ENCODE measurements at regions not wholly inside any gene's neighbourhood (a gene's known extent, or its start where the extent isn't known, plus 50 kb on each side); places are given as distances from the start of the nearest gene placed in this dataset.
"Not testable (repeated sequence)": the region's sequence is repeated elsewhere in the genome, so short reads cannot be mapped to it uniquely, and the experiment has no call there.

DNA sequence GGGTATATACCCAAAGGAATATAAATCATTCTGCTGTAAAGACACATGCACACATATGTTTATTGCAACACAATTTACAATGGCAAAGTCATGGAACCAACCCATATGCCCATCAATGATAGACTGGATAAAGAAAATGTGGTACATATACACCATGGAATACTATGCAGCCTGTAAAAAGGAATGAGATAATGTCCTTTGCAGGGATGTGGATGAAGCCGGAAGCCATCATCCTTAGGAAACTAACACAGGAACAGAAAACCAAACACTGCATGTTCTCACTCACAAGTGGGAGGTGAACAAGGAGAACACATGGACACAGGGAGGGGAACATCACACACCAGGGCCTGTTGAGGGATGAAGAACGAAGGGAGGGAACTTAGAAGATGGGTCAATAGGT is 144.2 kb downstream of the TSEN15 start:
- not testable (repeated sequence) for TF ChIP-seq CTCF (conservative IDR thresholded peaks at IDR 0.05); ZFX (IDR thresholded peaks at IDR 0.05)

All from C4-2B (cell line).